Choroid plexus epithelial cell (primary cell): ENCODE measurements at regions not wholly inside any gene's neighbourhood (a gene's known extent, or its start where the extent isn't known, plus 50 kb on each side); places are given as distances from the start of the nearest gene placed in this dataset.

Experiments
- DNase-seq: peaks from one replicate; pipeline ENCODE4 v3.0.0-alpha.2; 2010; ENCODE audit warnings: low read depth
- H3K4me3 ChIP-seq: 2 replicates; pipeline ENCODE4 v1.5.1; 2011; ENCODE audit warnings: low read depth, mild to moderate bottlenecking, control low read depth, low read length, moderate library complexity
- TF ChIP-seq, protein P1 (sequence below): conservative IDR thresholded peaks from 2 replicates; pipeline ENCODE4 v1.5.1; 2011; ENCODE audit warnings: low read depth, mild to moderate bottlenecking, control low read depth, inconsistent platforms, low read length, moderate library complexity

DNA sequence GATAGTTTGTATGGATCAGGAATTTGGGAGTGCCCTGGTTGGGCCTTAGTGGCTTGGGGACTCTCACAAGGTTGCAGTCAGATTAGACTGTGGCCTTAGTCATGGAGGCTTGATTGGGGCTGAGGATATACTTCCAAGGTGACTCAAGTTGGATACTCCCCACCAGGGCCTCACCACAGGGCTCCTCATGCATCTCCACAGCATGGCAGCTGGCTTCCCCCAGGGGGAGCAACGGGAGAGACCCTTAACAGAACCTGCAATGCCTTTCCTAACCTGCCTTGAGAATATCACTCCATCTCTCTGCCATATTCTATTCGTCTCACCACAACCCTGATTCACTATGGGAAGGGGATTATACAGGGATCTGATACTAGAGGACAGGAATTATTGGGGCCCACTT lies 161.9 kb downstream of the RELL1 start:
- DNase-seq: no peak
- H3K4me3 ChIP-seq: no peak overlapping the region
- TF ChIP-seq, protein P1, sequence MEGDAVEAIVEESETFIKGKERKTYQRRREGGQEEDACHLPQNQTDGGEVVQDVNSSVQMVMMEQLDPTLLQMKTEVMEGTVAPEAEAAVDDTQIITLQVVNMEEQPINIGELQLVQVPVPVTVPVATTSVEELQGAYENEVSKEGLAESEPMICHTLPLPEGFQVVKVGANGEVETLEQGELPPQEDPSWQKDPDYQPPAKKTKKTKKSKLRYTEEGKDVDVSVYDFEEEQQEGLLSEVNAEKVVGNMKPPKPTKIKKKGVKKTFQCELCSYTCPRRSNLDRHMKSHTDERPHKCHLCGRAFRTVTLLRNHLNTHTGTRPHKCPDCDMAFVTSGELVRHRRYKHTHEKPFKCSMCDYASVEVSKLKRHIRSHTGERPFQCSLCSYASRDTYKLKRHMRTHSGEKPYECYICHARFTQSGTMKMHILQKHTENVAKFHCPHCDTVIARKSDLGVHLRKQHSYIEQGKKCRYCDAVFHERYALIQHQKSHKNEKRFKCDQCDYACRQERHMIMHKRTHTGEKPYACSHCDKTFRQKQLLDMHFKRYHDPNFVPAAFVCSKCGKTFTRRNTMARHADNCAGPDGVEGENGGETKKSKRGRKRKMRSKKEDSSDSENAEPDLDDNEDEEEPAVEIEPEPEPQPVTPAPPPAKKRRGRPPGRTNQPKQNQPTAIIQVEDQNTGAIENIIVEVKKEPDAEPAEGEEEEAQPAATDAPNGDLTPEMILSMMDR: no peak

DNA sequence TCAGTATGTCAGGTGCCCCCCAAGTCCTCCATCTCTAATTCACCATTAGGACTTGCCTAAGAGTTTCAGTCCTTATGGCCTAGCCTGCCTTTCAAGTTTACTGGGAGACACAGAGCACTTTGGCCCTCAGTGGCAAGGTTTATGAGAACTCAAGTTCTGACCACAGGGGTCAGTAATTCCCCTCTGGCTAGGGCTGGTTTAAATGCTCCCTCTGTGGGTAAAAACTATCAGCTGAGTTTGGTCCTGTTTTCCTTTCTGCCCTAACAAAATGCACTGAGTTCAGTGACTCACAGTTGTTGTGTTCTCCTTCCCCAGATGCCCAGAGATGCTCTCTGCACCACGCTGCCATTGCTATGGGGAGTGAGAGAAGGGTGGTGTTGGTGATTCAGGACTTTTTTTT lies 163.2 kb downstream of the RELL1 start:
- TF ChIP-seq, protein P1: no peak
- no peak overlapping the region for H3K4me3 ChIP-seq
- no peak for DNase-seq

DNA sequence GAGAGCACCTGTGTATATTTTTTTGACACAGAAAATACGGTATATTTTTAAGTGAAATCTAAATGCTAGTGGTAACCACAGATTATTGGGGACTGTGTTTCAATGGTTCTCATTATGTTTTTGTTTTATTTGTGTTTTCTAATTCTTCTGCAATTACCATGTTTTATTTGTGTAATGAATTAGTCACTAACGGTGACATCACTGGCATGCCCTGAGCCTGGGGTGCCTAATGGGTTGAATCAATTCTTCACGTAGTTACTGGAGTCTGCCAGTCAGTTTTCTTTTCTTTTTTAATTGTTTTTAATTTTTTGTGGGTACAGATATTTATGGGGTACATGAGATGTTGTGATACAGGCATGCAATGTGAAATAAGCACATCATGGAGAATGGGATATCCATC lies 168.8 kb downstream of the RELL1 start:
- no peak overlapping the region for H3K4me3 ChIP-seq
- TF ChIP-seq, protein P1: no peak
- no peak for DNase-seq

DNA sequence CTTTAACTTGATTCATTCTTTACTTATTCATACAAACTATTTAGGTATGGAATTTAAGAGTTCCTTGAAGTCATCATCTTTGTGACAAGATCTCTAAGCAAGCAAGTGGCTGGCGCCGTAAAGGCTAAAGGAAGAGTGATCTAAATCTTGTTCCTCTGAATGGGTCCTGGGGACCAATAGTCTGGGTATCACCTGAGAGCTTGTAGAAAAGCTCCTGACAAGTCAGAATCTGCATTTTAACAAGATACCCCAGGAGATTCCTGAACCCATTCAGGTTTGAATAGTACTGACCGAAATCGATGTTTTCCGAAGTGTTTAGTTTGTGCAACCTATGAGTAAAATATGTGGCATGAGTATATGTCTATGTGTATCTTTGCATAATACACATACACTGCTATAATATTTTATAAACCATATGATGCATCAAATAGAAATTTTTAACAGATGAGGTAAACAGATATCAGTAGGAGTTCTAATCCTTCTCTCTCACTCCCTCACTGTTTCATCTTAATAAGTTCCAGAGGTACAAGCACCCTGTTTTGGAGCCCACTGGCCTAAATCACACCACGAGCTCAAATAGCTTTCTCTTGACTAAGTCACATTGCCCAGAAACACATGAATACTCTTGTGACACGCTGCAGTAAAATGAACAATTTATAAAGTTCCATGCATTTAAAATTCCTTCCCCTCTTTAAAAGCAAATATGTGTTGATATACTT lies 170.0 kb downstream of the RELL1 start:
- no peak for DNase-seq
- no peak overlapping the region for H3K4me3 ChIP-seq
- TF ChIP-seq, protein P1: no peak

DNA sequence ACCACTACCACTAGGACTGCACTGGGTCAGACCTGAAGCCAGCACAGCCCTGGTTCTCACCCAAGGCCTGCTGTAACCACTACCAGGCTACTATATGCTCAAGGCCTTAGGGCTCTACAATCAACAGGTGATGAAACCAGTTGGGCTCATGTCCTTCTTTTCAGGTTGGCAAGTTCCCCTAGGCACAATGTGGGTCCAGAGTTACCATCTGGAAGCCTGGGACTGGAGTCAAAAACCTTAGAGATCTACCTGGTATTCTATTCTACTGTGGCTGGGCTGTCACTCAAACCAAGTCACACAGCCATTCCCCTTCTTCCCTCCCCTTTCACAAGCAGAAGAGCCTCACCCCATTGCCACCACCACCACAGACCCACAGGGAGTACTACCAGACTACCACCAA lies 175.6 kb downstream of the RELL1 start:
- H3K4me3 ChIP-seq: no peak overlapping the region
- DNase-seq: no peak
- TF ChIP-seq, protein P1: no peak

DNA sequence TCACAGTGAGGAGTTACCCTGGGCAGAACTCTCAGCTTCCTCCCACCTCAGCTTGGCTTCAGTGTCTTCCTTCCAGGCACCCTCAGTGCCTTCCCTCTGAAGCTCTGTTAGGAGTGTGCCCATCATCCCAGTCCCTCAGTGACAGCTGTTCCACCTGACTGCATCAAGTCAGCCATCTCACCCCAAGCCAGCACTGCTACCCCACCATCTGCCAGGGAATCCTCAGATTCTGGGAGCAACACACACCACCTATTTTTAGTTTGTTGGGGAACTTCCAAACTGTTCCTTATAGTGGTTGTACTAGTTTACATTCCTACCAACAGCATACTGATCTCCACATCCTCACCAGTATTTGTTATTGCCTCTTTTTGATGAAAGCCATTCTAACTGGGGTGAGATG lies 182.9 kb downstream of the RELL1 start:
- DNase-seq: no peak
- TF ChIP-seq, protein P1: no peak
- no peak overlapping the region for H3K4me3 ChIP-seq

DNA sequence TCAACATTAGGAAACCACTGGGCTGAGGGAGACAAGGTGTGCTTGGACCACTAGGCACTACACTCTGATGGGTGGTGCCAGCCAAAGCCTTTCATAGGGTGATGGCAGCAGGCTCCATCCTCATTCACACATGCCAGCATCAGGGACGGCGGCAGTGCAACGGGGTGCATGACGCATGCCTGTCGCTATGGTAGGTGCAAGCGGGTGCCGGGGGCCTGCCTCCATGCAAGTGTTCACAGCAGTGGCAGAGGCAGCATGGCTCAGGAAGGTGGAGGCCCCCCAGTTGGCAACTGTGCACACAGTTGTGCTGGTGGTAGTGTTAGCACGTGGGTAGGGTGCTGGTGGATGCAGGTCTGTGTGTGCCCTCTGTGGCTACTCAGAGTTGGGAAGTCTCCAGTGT lies 184.1 kb downstream of the RELL1 start:
- DNase-seq: no peak
- TF ChIP-seq, protein P1: no peak

More for the DNA sequence above, 184.1 kb downstream of the RELL1 start:
- no peak overlapping the region for H3K4me3 ChIP-seq
